Smooth muscle cell (in vitro differentiated cells): ENCODE measurements at regions not wholly inside any gene's neighbourhood (a gene's known extent, or its start where the extent isn't known, plus 50 kb on each side); places are given as distances from the start of the nearest gene placed in this dataset.
A peak's percentile ranks its signal among the peaks of the same experiment; 100 is the strongest.

Experiments used
- DNase-seq: peaks from one replicate; lab custom pipeline; 2025; ENCODE audit not compliant: unreplicated experiment; lab: John Stamatoyannopoulos, UW
- H2AFZ ChIP-seq: fragments of 200-600 bp; sonication (generic); 2 replicates; pipeline ENCODE4 v1.6.0; 2016; ENCODE audit warnings: antibody characterized with exemption, low read depth, mild to moderate bottlenecking
- H3F3A ChIP-seq: fragments of 200-600 bp; sonication (generic); 2 replicates; pipeline ENCODE4 v1.6.0; 2017; ENCODE audit warnings: antibody characterized with exemption, low read depth
- H3K27ac ChIP-seq: fragments of 200-600 bp; sonication (generic); 2 replicates; pipeline ENCODE4 v1.5.1; 2016; ENCODE audit warnings: low read depth, mild to moderate bottlenecking
- H3K27me3 ChIP-seq: fragments of 200-600 bp; sonication (generic); 2 replicates; pipeline ENCODE4 v1.6.1; 2016; ENCODE audit warnings: low read depth, mild to moderate bottlenecking
- H3K36me3 ChIP-seq: fragments of 200-600 bp; sonication (generic); 2 replicates; pipeline ENCODE4 v1.5.1; 2016; ENCODE audit warnings: low read depth
- H3K4me1 ChIP-seq: fragments of 200-600 bp; sonication (generic); 2 replicates; pipeline ENCODE4 v1.5.1; 2016; ENCODE audit warnings: low read depth
- H3K4me2 ChIP-seq: fragments of 200-600 bp; sonication (generic); 2 replicates; pipeline ENCODE4 v1.6.0; 2016; ENCODE audit warnings: mild to moderate bottlenecking
- H3K4me3 ChIP-seq: fragments of 200-600 bp; sonication (generic); 2 replicates; pipeline ENCODE4 v1.5.1; 2016; ENCODE audit warnings: mild to moderate bottlenecking
- H3K79me2 ChIP-seq: fragments of 200-600 bp; sonication (generic); 2 replicates; pipeline ENCODE4 v1.6.0; 2016; ENCODE audit warnings: low read depth, mild to moderate bottlenecking
- H3K9ac ChIP-seq: fragments of 200-600 bp; sonication (generic); 2 replicates; pipeline ENCODE4 v1.6.0; 2016; ENCODE audit warnings: low read depth
- H3K9me3 ChIP-seq: fragments of 200-600 bp; sonication (generic); replicated peaks from 2 replicates; pipeline ENCODE4 v1.5.1; 2016; ENCODE audit warnings: low read depth
- H4K20me1 ChIP-seq: fragments of 200-600 bp; sonication (generic); 2 replicates; pipeline ENCODE4 v1.6.0; 2016; ENCODE audit warnings: low read depth
- WGBS: methylation state at CpG from one replicate; pipeline ENCODE4 v1.1.7; 2016; ENCODE audit warnings: low lambda C conversion rate; 5-methylcytosine and 5-hydroxymethylcytosine counted together
- TF ChIP-seq, protein P1 (sequence below): fragments of 200-600 bp; sonication (generic); IDR thresholded peaks from 2 replicates; pipeline ENCODE4 v1.5.1; 2017; ENCODE audit warnings: borderline replicate concordance, mild to moderate bottlenecking, antibody characterized with exemption; ENCODE audit not compliant: insufficient read depth, poor library complexity, severe bottlenecking

DNA sequence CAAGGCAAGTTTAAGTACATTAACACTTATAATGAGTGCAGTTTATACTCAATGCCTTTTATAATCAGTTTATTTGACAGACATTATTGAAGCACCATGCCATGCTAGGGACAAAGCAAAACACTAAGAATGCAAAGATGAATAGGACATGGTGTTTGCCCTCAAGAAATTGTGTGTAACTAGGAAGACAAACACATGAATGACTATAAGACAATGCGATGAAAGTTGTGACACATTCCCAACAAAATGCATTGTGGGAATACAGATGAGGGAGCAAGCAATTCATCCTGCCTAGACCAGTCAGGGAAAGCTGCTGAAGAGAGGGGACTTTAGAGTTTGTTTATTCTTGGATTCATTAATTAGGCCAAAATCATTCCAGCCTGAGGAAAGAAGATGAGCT is 133.8 kb upstream of the TRPC6 start:
- Histone ChIP-seq H3K4me1 (no peaks in the 10 kb centered on the region), H3K27ac (peak overlapping the region; percentile 11), H3K9me3 (no peaks in the 10 kb centered on the region), H3K36me3 (no peaks in the 10 kb centered on the region), H3K4me3 (no peak overlapping the region), H4K20me1 (no peaks in the 10 kb centered on the region), H3F3A (no peaks in the 10 kb centered on the region), H2AFZ (no peak overlapping the region), H3K4me2 (no peak overlapping the region), H3K9ac (no peak overlapping the region), H3K27me3 (no peaks in the 10 kb centered on the region), H3K79me2 (no peaks in the 10 kb centered on the region)
- TF ChIP-seq, protein P1, sequence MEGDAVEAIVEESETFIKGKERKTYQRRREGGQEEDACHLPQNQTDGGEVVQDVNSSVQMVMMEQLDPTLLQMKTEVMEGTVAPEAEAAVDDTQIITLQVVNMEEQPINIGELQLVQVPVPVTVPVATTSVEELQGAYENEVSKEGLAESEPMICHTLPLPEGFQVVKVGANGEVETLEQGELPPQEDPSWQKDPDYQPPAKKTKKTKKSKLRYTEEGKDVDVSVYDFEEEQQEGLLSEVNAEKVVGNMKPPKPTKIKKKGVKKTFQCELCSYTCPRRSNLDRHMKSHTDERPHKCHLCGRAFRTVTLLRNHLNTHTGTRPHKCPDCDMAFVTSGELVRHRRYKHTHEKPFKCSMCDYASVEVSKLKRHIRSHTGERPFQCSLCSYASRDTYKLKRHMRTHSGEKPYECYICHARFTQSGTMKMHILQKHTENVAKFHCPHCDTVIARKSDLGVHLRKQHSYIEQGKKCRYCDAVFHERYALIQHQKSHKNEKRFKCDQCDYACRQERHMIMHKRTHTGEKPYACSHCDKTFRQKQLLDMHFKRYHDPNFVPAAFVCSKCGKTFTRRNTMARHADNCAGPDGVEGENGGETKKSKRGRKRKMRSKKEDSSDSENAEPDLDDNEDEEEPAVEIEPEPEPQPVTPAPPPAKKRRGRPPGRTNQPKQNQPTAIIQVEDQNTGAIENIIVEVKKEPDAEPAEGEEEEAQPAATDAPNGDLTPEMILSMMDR = no peak
- 89% methylated on average over 1 of the region's 1 CpG for WGBS
- no peak for DNase-seq

DNA sequence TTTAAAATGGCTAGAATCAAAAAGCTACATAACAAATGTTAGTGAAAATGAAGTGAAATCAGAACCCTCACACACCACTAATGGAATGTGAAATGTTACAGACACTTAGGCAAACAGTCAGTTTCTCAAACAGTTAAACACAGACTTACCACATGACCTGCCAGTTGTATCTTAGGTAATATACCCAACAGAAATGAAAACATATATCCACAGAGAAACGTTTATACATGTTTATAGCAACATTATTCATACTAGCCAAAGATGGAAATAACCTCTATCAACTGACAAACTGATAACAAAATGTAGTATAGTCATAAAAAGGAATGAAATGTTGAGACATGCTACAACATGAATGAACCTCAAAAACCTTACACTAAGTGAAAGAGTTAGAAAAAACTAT is 131.5 kb upstream of the TRPC6 start:
- Histone ChIP-seq H3K27ac (no peak overlapping the region), H3K36me3 (no peaks in the 10 kb centered on the region), H3K9ac (no peak overlapping the region), H3K4me1 (no peaks in the 10 kb centered on the region), H3K79me2 (no peaks in the 10 kb centered on the region), H3K27me3 (no peaks in the 10 kb centered on the region), H3K4me2 (no peak overlapping the region), H3K4me3 (no peak overlapping the region), H4K20me1 (no peaks in the 10 kb centered on the region), H3F3A (no peaks in the 10 kb centered on the region), H2AFZ (no peak overlapping the region), H3K9me3 (no peaks in the 10 kb centered on the region)
- WGBS = 61% methylated on average over 1 of the region's 1 CpG
- TF ChIP-seq, protein P1 = no peak
- no peak for DNase-seq

DNA sequence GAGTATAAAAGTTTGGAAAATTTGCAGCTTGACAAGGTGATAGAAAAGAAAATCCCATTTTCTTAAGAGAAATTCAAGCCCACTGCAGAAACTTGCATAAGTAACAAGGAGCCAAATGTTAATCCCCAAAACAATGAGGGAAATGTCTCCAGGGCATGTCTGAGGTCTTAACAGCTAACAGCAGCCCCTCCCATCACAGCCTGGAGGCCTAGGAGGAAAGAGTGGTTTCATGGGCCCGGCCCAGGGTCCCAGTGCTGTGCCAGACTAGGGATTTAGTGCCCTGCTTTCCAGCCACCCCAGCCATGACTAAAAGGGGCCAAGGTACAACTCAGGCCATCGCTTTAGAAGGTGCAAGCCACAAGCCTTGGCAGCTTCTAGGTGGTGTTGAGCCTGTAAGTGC is 123.7 kb upstream of the TRPC6 start:
- Histone ChIP-seq H4K20me1 (no peaks in the 10 kb centered on the region), H2AFZ (no peak overlapping the region), H3F3A (no peaks in the 10 kb centered on the region), H3K9ac (no peak overlapping the region), H3K4me1 (no peaks in the 10 kb centered on the region), H3K36me3 (no peaks in the 10 kb centered on the region), H3K9me3 (no peaks in the 10 kb centered on the region), H3K79me2 (no peaks in the 10 kb centered on the region), H3K27me3 (no peaks in the 10 kb centered on the region), H3K4me3 (no peak overlapping the region), H3K27ac (no peak overlapping the region), H3K4me2 (no peak overlapping the region)
- 80% methylated on average over 2 of the region's 2 CpGs for WGBS
- no peak for DNase-seq
- TF ChIP-seq, protein P1 = no peak

DNA sequence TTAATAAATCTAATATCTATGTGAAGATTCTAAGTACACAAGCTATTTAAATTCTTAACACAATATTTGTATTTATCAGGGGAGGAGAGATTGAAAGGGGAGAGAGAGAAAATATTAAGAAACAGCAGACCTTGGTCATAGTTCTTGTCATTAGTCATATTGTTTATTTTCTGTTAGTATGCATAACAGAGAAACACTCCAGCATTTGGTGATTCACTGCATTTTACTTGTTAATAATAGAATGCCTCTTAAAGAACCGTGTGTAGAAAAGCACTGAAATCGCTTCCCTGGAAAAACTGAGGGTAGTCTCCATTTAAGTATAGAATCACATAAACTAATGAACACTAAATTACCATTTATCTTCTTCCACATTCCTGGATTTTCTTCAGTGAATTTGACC is 122.7 kb upstream of the TRPC6 start:
- 21% methylated on average over 2 of the region's 2 CpGs for WGBS
- peak overlapping the region; percentile 56 for H3K27ac ChIP-seq
- TF ChIP-seq, protein P1 = no peak
- H3K9me3 ChIP-seq = no peaks in the 10 kb centered on the region
- no peaks in the 10 kb centered on the region for H3F3A ChIP-seq
- H3K27me3 ChIP-seq = no peaks in the 10 kb centered on the region
- no peaks in the 10 kb centered on the region for H4K20me1 ChIP-seq
- no peaks in the 10 kb centered on the region for H3K36me3 ChIP-seq
- H3K4me3 ChIP-seq = no peak overlapping the region
- H3K79me2 ChIP-seq = no peaks in the 10 kb centered on the region
- H3K4me1 ChIP-seq = no peaks in the 10 kb centered on the region
- no peak for DNase-seq
- H3K9ac ChIP-seq = no peak overlapping the region
- H2AFZ ChIP-seq = peak overlapping the region; percentile 42
- no peak overlapping the region for H3K4me2 ChIP-seq
